Posterior cingulate gyrus (tissue), 11 donors: ENCODE measurements at regions not wholly inside any gene's neighbourhood (a gene's known extent, or its start where the extent isn't known, plus 50 kb on each side); places are given as distances from the start of the nearest gene placed in this dataset.

ENCODE experiments used
- DNase-seq, 10 donors: peaks; one replicate each; pipeline versions ENCODE4 v3.0.0 to v3.0.0-alpha.2; 2020 to 2021; ENCODE audit warnings: mixed read lengths in 3 of 10
- intact Hi-C: fragments of 100-400 bp; cut with DNase I; formaldehyde crosslinking; loops from one replicate; pipeline ENCODE4 v1.15.1; 2023

DNA sequence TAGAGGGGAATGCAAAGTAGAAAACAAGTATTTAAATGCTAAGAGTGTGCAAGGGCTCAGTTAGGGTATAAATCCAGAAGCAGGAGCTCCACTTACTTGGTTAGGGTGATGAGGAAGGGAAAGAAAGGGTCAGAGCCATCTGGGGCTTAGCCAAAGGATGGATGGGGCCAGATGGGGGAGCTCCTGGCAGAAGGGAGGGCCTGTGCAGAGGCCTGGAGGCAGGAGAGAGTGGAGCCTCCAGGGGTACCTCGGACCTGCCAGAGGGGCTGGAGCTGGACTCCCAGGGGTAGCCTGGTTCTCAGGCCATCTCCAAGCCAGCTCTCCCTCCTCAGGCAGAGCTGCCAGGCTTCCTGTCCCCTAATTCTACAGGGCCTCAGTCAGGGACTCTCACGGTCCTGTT lies 506.3 kb downstream of the SHQ1 start:
- peak in 4 of 10 donors; percentile 11 to 81 (median 40) for DNase-seq
- intact Hi-C loops, result no loop called here

DNA sequence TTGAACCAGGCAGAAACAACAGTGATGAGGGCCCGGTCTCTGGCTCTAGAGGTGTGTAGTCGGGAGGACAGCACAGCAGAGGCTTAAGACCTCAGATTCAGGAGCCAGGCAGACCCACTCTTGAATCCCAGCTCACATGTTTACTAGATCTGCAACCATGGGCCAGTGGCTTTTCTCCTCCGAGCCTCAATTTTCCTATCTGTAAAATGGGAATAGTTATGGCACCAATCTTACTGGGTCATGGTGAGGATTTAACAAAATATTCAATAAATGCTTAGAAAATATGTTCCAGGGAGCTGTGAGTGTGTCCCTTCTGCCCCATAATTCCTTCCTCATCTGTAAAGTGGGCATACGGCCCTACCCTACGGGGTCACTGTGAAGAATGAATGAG lies 506.9 kb downstream of the SHQ1 start:
- intact Hi-C loops, result no loop called here
- no peak for DNase-seq

DNA sequence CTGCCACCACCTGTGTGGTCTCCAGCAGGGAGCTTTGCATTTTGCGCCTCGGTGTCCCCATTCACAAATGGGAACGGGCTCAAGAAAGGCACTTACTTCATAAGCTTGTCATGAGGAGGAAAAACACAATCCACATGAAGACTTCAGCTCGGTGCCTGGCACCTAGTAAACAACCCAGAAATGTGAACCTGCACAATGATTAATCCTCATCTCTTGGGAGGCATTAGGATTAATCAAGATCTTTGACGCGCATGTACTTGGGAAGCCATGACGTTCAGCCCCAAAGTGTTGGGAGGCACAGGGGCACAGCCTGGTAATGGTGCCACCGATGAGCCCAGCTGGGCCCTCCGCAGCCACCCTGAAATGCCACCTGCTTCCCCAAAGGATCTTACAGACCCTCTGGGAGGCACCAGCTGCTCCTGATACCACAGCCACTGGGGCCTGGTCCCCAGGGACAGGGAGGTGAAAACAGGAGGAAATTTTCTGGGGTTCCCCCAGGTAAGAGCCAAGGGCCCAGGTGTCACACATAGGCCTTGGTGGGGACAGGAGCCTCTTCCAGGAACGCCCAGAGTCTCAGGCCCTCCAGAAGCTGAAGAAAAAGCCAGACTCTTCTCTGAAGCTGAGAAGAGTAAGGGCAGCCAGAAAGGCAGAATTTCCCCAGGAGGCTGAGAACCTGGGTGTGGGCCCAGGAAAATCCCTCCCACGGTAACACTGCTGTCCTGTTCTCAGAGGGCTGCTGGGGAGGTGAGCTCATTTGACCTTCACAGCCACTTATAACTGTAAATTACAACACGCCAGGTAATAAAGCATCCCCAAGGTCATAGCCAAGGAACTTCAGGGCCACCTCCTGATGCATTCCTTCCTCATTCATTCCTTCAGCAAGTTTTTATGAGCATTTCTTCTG lies 507.5 kb downstream of the SHQ1 start:
- DNase-seq, result peak in 2 of 10 donors; percentile 13 to 52
- intact Hi-C loops, result no loop called here

DNA sequence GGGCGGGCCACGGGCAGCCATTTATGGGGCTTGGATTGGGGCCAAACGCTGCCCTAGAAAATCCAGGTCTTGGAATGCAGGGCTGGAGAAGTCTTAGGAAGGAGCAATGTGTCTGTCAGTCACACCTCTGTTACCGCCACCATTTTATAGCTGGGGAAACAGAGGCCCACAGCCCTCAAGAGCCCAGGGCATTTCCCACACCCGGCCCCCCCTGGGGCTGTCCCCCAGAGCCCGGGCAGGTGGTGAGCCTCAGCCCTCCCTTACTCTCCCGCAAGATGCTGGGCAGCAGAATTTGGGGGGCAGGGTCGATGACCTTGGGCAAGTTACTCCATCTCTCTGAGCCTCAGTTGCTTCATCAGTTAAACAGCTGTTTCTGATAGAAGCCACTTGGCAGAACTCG lies 508.2 kb downstream of the SHQ1 start:
- intact Hi-C loops, result no loop called here
- DNase-seq, result peak in 2 of 10 donors; percentile 10 to 66

DNA sequence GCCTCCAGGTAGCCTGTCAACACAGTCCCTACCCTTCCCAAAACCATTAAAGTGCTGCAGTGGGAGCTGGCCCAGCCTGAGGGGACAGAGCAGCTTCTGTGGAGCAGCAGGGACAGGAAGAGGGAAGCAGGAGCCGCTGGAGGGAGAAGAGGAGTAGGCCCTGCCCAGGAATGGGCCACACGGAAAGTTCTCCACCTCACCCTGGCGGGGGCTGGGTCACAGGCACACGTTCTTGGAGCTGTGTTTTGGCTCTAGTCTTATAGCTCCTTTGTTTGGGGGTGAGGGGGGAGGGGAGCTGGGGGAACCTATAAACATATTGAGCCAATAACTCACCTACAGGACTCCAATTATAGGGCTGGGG lies 508.6 kb downstream of the SHQ1 start:
- intact Hi-C loops, result loop anchor here (5.0 to 10.0 kb wide), 2 partner anchors 43 to 65 kb away; no protein-coding TSS in a partner anchor
- DNase-seq, result peak in 1 of 10 donors; percentile 10

DNA sequence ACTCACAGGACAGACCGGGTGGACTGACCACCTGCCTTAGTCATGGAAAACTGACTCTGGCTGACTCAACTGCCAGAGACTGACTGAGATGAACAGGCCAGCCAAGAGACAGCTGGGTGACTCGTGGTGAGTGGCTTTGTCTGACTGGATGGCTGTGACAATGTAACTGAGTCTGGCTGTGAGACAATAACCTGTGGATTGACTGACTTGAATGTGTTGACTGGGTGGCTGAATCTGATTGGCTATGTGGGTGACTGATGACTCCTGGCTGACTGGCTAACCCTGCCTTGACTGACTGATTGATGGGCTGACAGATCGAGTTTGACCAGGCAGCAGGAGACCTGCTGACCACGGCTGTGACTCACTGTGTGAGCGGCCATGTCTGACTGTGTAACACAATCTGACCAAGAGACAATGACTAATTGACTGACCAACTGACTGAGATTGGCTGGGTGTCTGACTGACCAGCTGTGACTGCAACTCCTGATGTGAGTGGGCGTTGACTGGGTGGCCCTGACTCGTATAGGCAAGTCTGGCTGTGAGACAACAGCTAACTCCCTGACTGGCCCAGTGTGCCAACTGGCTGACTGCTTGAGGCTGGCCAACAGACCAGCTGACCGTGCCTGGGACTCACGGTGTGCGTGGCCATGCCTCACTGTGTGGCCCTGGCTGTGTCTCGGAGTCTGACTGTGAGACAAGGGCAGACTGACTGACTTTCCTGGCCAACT lies 509.1 kb downstream of the SHQ1 start:
- DNase-seq, result peak in 3 of 10 donors; percentile 20 to 87 (median 30)
- intact Hi-C loops, result loop anchor here (5.0 to 10.0 kb wide), 2 partner anchors 43 to 64 kb away; no protein-coding TSS in a partner anchor

DNA sequence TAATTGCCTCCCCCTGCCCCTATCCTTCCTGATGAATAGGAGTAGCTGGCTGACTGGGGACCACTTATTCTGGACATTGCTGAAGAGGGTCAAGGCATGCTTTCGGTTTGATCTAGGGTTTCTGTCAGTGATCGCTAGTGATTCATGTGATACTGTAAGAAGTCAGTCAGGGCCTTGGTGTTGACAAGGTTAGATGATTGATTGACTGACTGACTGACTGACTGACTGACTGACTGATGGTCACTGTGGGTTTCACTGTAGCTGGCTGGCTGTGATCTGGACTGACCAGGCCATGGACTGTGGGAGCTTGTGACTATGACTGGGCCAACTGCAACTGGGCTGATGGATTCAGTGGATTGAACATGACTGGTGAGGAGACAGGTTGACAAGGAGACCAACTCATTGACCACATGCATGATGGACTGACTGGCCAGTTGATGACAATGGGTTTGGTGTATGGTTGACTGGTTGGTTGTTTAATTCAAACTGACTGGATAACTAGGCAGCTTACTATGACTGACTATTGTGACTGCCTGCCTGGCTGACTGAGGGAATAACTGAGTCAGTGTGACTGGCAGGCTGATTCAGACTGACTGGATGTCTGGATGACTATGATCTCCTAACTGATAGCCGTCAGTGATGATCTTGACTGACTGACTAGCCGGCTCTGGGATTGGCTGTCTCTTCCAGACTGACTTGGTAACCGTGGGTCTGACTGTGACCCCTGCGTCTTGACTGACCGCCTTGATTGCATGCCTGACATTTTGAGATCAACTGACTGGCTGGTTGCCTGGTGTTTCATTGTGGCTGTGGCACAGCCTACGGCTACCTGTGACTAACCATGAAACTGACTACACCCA lies 509.9 kb downstream of the SHQ1 start:
- DNase-seq, result peak in 1 of 10 donors; percentile 55
- intact Hi-C loops, result loop anchor here (5.0 to 10.0 kb wide), 2 partner anchors 44 to 64 kb away; no protein-coding TSS in a partner anchor

DNA sequence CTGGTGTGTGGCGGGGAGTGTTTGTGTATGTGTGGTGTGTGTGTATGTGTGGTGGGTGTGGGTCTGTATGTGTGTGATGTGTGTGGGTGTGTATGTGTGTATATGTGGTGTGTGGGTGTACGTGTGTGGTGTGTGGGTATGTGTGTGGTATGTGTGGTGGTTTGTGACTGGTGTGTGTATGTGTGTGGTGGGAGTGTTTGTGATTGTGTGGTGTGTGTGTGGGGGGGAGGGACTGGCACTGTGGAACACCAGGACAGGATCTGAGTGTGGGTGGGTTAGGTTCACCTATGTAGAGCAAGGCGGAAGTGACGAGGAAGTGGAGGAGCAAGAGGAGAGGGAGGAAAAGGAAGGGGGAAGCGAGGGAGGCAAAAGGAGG lies 510.8 kb downstream of the SHQ1 start:
- peak in 1 of 10 donors; percentile 35 for DNase-seq
- intact Hi-C loops, result loop anchor here (5.0 to 10.0 kb wide), 2 partner anchors 45 to 63 kb away; no protein-coding TSS in a partner anchor

DNA sequence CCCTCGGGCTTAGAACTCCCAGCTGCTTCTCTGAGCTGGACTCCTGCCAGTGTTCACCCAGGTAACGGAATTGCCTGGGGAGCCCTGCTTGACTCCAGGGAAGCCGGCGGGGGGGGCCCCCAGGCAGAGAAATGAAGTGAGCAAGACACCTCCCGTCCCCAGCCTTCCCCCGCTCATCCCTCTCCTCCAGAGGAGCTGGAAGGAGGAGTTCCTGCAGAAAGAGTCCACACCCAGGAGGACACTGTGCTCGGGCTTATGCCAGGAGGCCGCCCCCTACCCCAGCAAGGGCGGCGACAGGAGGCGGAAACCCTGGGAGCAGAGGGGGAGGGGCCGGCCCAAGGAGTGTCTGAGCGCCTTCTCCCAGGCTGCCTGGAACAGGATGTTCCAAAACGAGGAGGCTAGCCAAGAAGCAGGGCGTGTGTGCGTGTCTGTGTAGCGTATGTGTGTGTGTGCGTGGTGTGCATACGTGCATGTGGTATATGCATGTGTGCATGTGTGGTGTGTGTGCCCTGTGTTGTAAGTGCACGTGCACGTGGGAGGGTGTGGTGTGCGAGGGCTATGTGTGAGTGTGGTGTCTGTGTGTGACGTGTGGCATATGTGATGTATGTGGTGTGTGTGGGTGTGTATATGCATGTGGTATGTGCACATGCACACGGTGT lies 511.3 kb downstream of the SHQ1 start:
- intact Hi-C loops, result loop anchor here (5.0 to 10.0 kb wide), 2 partner anchors 45 to 62 kb away; no protein-coding TSS in a partner anchor
- peak in 9 of 10 donors; percentile 17 to 94 (median 61) for DNase-seq

DNA sequence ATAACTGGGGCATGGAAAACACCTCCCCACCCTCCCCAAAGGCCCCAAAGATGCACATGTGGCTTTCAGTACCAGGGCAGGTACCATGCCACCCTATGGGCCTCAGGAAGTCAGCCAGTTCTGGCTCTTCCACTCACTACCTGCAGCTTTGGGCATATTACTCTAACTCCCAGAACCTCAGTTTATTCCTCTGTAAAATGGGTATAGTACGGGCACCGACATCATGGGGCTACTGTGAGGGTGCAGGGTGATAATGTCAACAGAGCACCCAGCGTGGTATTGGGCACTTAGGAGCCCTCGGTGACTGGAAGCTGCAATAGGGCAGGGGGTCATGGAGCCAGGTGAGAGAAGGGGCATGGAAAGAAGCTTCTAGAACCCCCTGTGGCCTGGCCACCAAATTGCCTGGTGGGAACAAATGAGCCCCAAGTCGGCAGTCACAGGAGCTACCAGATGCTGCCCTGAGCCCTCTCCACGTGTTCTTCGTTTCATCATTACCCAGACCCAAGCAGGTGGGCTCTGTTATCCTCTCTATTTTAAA lies 512.1 kb downstream of the SHQ1 start:
- intact Hi-C loops, result loop anchor here (5.0 to 10.0 kb wide), 2 partner anchors 46 to 61 kb away; no protein-coding TSS in a partner anchor
- peak in 2 of 10 donors; percentile 10 to 56 for DNase-seq

DNA sequence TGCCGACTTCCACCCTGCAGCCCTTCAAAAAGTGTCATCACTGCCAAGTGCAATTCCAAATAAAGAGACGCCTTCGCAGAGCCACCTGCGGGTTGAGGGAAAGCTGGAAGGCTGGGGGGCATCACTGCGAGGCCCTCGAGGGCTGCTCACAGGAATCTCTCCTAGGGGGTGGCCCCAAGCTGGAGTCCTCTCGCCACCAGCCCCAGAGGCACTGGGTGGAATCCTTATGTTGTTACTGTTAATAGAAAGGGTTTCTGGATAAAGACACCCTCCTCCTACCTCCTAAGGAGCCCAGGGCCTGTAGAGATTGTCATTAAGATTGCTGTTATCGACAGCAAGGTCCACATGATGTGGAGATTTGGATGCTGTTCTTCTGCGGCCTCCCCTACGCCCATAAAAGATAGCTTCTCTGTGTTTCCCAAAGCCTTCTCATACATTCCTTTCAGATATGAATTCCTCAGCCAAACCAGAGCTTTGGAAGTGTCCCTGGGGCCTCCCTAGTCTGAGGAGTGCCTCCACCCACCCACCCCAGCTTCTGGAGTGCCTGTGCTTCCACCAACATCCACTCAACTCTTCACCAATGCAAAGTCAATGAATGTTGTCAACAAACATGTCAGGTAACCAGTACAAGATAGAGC lies 512.7 kb downstream of the SHQ1 start:
- intact Hi-C loops, result loop anchor here (5.0 to 10.0 kb wide), 2 partner anchors 47 to 61 kb away; no protein-coding TSS in a partner anchor
- DNase-seq, result peak in 1 of 10 donors; percentile 13

DNA sequence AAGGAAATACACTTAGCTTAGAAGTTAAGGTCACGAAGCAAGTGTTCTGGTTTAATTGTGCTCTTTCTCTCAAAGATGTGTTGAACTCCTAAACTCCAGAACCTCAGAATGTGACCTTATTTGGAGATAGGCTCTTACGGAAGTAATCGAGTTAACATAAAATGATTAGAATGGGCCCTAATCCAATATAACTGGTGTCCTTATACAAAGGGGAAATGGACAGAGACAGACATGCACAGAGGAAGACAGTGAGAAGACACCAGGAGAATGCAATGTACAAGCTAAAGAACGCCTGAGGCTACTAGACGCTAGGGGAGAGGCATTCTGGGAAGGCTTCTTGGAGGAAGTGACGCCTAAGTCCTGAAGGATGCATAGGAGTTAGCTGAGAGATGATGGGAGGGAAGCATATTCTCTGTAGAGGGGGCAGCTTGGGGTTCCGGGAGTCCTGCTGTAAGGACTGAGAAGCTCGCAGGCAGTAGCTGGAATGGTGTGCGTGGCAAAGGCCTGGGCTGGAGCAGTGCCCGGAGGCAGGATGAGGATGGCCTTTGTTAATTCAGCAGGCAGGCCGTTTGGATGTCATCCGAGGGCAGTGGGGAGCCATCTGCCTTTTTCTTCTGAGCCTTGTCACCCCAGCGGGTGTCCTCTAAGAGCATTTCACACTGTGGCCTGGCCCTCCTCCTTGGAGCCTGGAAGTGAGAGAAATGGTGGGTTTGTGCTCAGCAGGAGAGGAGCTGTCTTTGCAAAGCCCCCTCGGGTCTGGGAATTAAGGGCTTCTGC lies 513.4 kb downstream of the SHQ1 start:
- DNase-seq, result peak; percentile 76 to 98 (median 86)
- intact Hi-C loops, result loop anchor here (5.0 to 10.0 kb wide), 2 partner anchors 47 to 60 kb away; no protein-coding TSS in a partner anchor

DNA sequence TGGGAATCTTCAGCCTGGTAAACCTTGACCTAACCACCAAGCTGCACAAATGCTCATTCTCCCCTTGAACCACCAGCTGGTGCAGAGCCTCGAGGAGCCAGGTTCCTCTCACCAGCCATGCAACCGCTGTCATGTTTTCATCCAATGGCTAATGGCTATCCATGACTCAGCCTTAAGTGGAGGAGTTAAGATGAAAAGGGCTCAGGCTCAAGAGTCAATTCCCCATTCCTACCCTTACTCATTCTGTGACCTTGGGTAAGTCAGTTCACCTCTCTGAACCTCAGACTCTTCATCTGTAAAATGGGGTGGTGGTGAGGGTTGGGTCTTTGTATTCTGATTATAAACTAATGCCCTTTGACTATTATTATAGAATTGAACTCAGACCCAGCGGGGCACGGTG lies 515.6 kb downstream of the SHQ1 start:
- intact Hi-C loops, result loop anchor here (10.0 kb wide), 1 partner anchor 58 kb away; no protein-coding TSS in a partner anchor
- DNase-seq, result no peak

DNA sequence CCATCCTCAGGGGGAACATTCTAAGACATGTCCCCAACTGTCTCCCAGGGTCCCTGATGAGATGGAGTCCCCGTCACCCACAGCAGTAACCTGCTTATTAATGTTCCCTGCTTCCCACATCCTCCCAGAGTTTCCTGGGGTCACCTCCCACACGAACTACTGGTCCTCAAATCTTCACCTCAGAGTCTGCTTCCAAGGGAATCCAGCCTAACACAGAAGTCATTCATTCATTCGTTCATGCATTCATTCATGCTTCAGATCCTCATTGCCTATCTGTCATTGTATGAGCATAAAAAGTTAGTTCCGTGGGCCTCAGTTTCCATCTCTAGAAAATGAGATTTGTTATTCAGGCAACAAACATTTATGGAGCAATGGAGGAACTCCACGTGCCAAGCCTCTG lies 516.2 kb downstream of the SHQ1 start:
- no peak for DNase-seq
- intact Hi-C loops, result loop anchor here (10.0 kb wide), 1 partner anchor 57 kb away; no protein-coding TSS in a partner anchor

DNA sequence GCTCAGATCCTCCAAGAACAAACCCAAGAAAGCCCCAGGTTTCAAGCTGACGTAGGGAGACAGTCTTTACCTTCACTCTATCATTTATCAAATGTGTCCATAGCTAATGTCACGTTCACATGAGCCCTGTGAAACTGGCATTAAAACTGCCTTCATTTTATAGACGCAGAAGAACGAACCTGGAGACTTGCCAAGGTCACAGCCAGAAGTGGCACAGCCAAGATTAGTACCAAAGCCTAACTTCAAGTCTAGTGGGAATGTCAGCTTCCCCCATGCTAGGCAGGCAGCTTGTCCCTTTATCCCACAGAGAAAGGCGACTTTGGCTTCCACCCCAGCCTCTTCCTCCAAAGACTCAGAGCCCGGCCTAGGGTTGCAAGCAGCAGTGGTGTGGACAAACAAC lies 517.2 kb downstream of the SHQ1 start:
- intact Hi-C loops, result loop anchor here (10.0 kb wide), 1 partner anchor 56 kb away; no protein-coding TSS in a partner anchor
- peak in 2 of 10 donors; percentile 19 to 62 for DNase-seq

DNA sequence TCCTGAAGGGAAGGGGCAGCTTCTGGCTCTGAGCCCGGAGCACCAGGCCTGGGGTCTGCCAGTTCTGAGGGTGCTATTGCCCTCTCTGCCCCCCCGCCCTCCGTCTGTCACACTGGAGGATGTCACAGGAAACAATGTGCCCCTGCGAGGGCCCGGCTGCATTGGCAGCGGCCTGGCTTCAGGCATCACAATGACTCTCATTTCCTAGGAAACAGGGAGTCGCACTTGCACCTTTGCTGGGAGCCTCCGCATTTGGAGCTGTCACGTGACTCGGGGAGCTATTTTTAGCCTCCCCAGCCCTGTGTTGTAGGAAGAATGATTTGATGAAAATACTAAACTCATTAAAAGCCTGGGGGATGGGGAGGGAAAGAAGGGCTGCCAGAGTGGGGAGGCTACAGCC lies 518.9 kb downstream of the SHQ1 start:
- intact Hi-C loops, result loop anchor here (5.0 kb wide), 1 partner anchor 37 kb away; no protein-coding TSS in a partner anchor
- DNase-seq, result peak; percentile 54 to 95 (median 74)

DNA sequence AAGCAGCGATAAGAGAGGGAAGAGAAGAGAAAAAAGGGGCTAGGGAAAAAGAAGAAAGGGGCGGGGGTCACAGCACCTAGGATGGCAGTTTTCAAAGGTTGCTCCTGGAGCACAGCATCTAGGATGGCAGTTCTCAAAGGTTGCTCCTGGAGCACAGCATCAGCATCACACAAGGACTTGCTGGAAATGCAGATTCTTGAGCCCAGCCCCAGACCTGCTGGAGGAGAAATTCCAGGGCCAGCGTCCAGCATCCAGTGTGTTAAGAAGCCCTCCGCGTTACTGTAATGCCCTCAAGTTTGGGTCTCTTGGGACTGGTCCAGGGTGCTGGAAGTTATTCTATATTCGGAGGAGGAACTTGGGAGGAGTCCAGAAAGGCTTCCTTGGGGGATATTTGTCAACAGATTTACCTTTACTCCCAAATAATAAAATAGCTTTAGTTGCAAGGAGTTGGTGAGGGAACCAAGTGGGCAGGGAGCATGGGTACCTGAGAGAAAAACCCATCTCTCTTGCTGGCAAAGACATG lies 519.4 kb downstream of the SHQ1 start:
- DNase-seq, result no peak
- intact Hi-C loops, result loop anchor here (5.0 kb wide), 1 partner anchor 37 kb away; no protein-coding TSS in a partner anchor
